ENCODE measurements at regions not wholly inside any gene's neighbourhood (a gene's known extent, or its start where the extent isn't known, plus 50 kb on each side); places are given as distances from the start of the nearest gene placed in this dataset.

- H3K9me3 ChIP-seq = peaks cover 7% of the 10 kb centered on the region
- no peaks in the 10 kb centered on the region for H3K36me3 ChIP-seq
- H3K4me3 ChIP-seq = no peak overlapping the region
- H3K4me1 ChIP-seq (ENCODE audit: control insufficient read depth in 1 of 2, low read depth in 2 of 2) = no peaks in the 10 kb centered on the region
- no peaks in the 10 kb centered on the region for H3K27me3 ChIP-seq (replicated peaks; ENCODE audit: insufficient read depth)
- no peak overlapping the region for H3K27ac ChIP-seq
- ATAC-seq (ENCODE audit: insufficient number of reproducible peaks, low FRiP score, low read depth) (no peak), DNase-seq (ENCODE audit: low spot score) (no peak)
- no peak for TF ChIP-seq CTCF (IDR thresholded peaks at IDR 0.05)
Measured at GRCh38 chr11:91187314-91187713, 964.5 kb upstream of the CHORDC1 start.

GRCh38 chr11:91178366-91178765 is 955.5 kb upstream of the CHORDC1 start:
- no peaks in the 10 kb centered on the region for H3K27me3 ChIP-seq (replicated peaks; ENCODE audit: insufficient read depth)
- H3K9me3 ChIP-seq = peaks cover 13% of the 10 kb centered on the region
- DNase-seq (ENCODE audit: low spot score) (no peak), ATAC-seq (ENCODE audit: insufficient number of reproducible peaks, low FRiP score, low read depth) (no peak)
- no peak for TF ChIP-seq CTCF (IDR thresholded peaks at IDR 0.05)
- H3K4me1 ChIP-seq (ENCODE audit: control insufficient read depth in 1 of 2, low read depth in 2 of 2) = no peaks in the 10 kb centered on the region
- H3K36me3 ChIP-seq = no peaks in the 10 kb centered on the region
- H3K4me3 ChIP-seq = no peak overlapping the region
- H3K27ac ChIP-seq = no peak overlapping the region

GRCh38 chr11:91174734-91175133 is 951.9 kb upstream of the CHORDC1 start:
- H3K36me3 ChIP-seq = no peaks in the 10 kb centered on the region
- H3K27me3 ChIP-seq (replicated peaks; ENCODE audit: insufficient read depth) = no peaks in the 10 kb centered on the region
- H3K9me3 ChIP-seq = no peaks in the 10 kb centered on the region
- DNase-seq (ENCODE audit: low spot score) (no peak), ATAC-seq (ENCODE audit: insufficient number of reproducible peaks, low FRiP score, low read depth) (no peak)
- no peak overlapping the region for H3K4me3 ChIP-seq
- no peaks in the 10 kb centered on the region for H3K4me1 ChIP-seq (ENCODE audit: control insufficient read depth in 1 of 2, low read depth in 2 of 2)
- TF ChIP-seq CTCF (IDR thresholded peaks at IDR 0.05) = no peak
- H3K27ac ChIP-seq = no peak overlapping the region

GRCh38 chr11:91174193-91174592 is 951.3 kb upstream of the CHORDC1 start:
- TF ChIP-seq CTCF (IDR thresholded peaks at IDR 0.05) = no peak
- no peak for ATAC-seq (ENCODE audit: insufficient number of reproducible peaks, low FRiP score, low read depth)
- Histone ChIP-seq H3K27ac (no peak overlapping the region), H3K9me3 (no peaks in the 10 kb centered on the region), H3K27me3 (replicated peaks; ENCODE audit: insufficient read depth) (no peaks in the 10 kb centered on the region), H3K4me3 (no peak overlapping the region), H3K36me3 (no peaks in the 10 kb centered on the region), H3K4me1 (ENCODE audit: control insufficient read depth in 1 of 2, low read depth in 2 of 2) (no peaks in the 10 kb centered on the region)
- DNase-seq (ENCODE audit: low spot score) = no peak

- H3K4me3 ChIP-seq = no peak overlapping the region
- H3K27ac ChIP-seq = no peak overlapping the region
- H3K4me1 ChIP-seq (ENCODE audit: control insufficient read depth in 1 of 2, low read depth in 2 of 2) = no peaks in the 10 kb centered on the region
- no peak for DNase-seq (ENCODE audit: low spot score)
- ATAC-seq (ENCODE audit: insufficient number of reproducible peaks, low FRiP score, low read depth) = no peak
- no peaks in the 10 kb centered on the region for H3K27me3 ChIP-seq (replicated peaks; ENCODE audit: insufficient read depth)
- H3K9me3 ChIP-seq = no peaks in the 10 kb centered on the region
- no peak for TF ChIP-seq CTCF (IDR thresholded peaks at IDR 0.05)
- H3K36me3 ChIP-seq = no peaks in the 10 kb centered on the region
Measured at GRCh38 chr11:91173701-91174100, 950.9 kb upstream of the CHORDC1 start.
